Small intestine (tissue), 7 donors: ENCODE measurements at regions not wholly inside any gene's neighbourhood (a gene's known extent, or its start where the extent isn't known, plus 50 kb on each side); places are given as distances from the start of the nearest gene placed in this dataset.

Experiments used
- DNase-seq, 2 donors: peaks; one replicate each; pipeline versions ENCODE4 v3.0.0 to v3.0.0-alpha.2; 2013
- FAIRE-seq: peaks from 2 replicates; lab custom pipeline; 2012; peaks lifted over from hg19 to GRCh38; lab: Jason Lieb, UNC
- H3K27ac ChIP-seq, 3 donors: one replicate each; pipeline ENCODE4 v1.5.1; 2013; ENCODE audit warnings: low read length in 2 of 3, mild to moderate bottlenecking in 2 of 3, control low read depth in 1 of 3, inconsistent platforms in 1 of 3, low read depth in 1 of 3, moderate library complexity in 1 of 3
- H3K27me3 ChIP-seq, 3 donors: one replicate each; pipeline ENCODE4 v1.6.1; 2013; ENCODE audit warnings: low read length in 3 of 3, inconsistent platforms in 1 of 3; ENCODE audit not compliant: control insufficient read depth in 3 of 3, insufficient read depth in 3 of 3
- H3K36me3 ChIP-seq, 3 donors: one replicate each; pipeline ENCODE4 v1.6.1; 2013; ENCODE audit warnings: low read length in 3 of 3, inconsistent platforms in 1 of 3, low read depth in 1 of 3, mild to moderate bottlenecking in 1 of 3, moderate library complexity in 1 of 3; ENCODE audit not compliant: control insufficient read depth in 3 of 3, insufficient read depth in 2 of 3
- H3K4me1 ChIP-seq, 3 donors: one replicate each; pipeline ENCODE4 v1.6.1; 2013; ENCODE audit warnings: low read length in 2 of 3, inconsistent platforms in 1 of 3, low read depth in 1 of 3, mild to moderate bottlenecking in 1 of 3, moderate library complexity in 1 of 3; ENCODE audit not compliant: control insufficient read depth in 3 of 3, insufficient read depth in 2 of 3
- H3K4me3 ChIP-seq, 3 donors: one replicate each; pipeline ENCODE4 v1.5.1; 2013; ENCODE audit warnings: low read length in 3 of 3, control low read depth in 1 of 3, inconsistent platforms in 1 of 3, low read depth in 1 of 3, mild to moderate bottlenecking in 1 of 3, moderate library complexity in 1 of 3
- H3K9me3 ChIP-seq, 2 donors: one replicate each; pipeline ENCODE4 v1.6.1; 2013; ENCODE audit warnings: low read depth in 1 of 2, low read length in 1 of 2; ENCODE audit not compliant: control insufficient read depth in 2 of 2, insufficient read depth in 1 of 2
- WGBS, 3 donors: extraction: QIAGEN DNeasy Blood & Tissue Kit; methylation state at CpG; one replicate each; pipeline ENCODE4 v1.1.7; 2013; 5-methylcytosine and 5-hydroxymethylcytosine counted together
- donor health status: healthy with polysubstance abuse.
- donor health status: control.
- donor health status: control.
- donor health status: Bipolar disorder and iron deficiency.
- donor health status: healthy.

GRCh38 chrX:99383786-99384185 lies 1026.3 kb downstream of the PCDH19 start:
- DNase-seq (no peak), FAIRE-seq (no peak)
- Histone ChIP-seq H3K4me3 (no peak overlapping the region), H3K36me3 (no peaks in the 10 kb centered on the region), H3K27me3 (no peaks in the 10 kb centered on the region), H3K27ac (no peak overlapping the region), H3K9me3 (peaks cover 0 to 14% of the 10 kb centered on the region in 2 donors), H3K4me1 (no peaks in the 10 kb centered on the region)
- WGBS, 3 donors: 85 to 93% (median 87%) methylated on average over 5 of the region's 5 CpGs

GRCh38 chrX:99371976-99372595 lies 1038.0 kb downstream of the PCDH19 start:
- Histone ChIP-seq H3K4me1 (no peaks in the 10 kb centered on the region), H3K4me3 (no peak overlapping the region), H3K27me3 (no peaks in the 10 kb centered on the region), H3K9me3 (no peaks in the 10 kb centered on the region), H3K27ac (no peak overlapping the region), H3K36me3 (no peaks in the 10 kb centered on the region)
- DNase-seq (no peak), FAIRE-seq (no peak)
- WGBS, 3 donors: 91 to 96% (median 93%) methylated on average over 38 to 53 of the region's 53 CpGs

- no peaks in the 10 kb centered on the region for H3K27me3 ChIP-seq
- DNase-seq (no peak), FAIRE-seq (no peak)
- no peaks in the 10 kb centered on the region for H3K36me3 ChIP-seq
- H3K27ac ChIP-seq: no peak overlapping the region
- H3K4me3 ChIP-seq: no peak overlapping the region
- 0 to 38% (median 14%) methylated on average over 1 of the region's 1 CpG for WGBS, 3 donors
- peaks cover 0 to 7% of the 10 kb centered on the region in 2 donors for H3K9me3 ChIP-seq
- no peaks in the 10 kb centered on the region for H3K4me1 ChIP-seq
These were observed 1056.7 kb downstream of the PCDH19 start for GRCh38 chrX:99353412-99353811.

- Histone ChIP-seq H3K4me1 (no peaks in the 10 kb centered on the region), H3K4me3 (no peak overlapping the region), H3K27me3 (no peaks in the 10 kb centered on the region), H3K27ac (no peak overlapping the region), H3K36me3 (no peaks in the 10 kb centered on the region), H3K9me3 (peaks cover 0 to 12% of the 10 kb centered on the region in 2 donors)
- FAIRE-seq (no peak), DNase-seq (no peak)
- 64 to 88% (median 77%) methylated on average over 4 of the region's 4 CpGs for WGBS, 3 donors
These were observed 1061.8 kb downstream of the PCDH19 start for GRCh38 chrX:99348256-99348655.

- Histone ChIP-seq H3K27ac (no peak overlapping the region), H3K4me1 (no peaks in the 10 kb centered on the region), H3K36me3 (no peaks in the 10 kb centered on the region), H3K9me3 (no peaks in the 10 kb centered on the region), H3K4me3 (no peak overlapping the region), H3K27me3 (no peaks in the 10 kb centered on the region)
- DNase-seq (no peak), FAIRE-seq (no peak)
These were observed 1101.8 kb downstream of the PCDH19 start for GRCh38 chrX:99308302-99308701.

GRCh38 chrX:99305573-99305972 lies 1104.5 kb downstream of the PCDH19 start:
- Histone ChIP-seq H3K4me3 (no peak overlapping the region), H3K27me3 (no peaks in the 10 kb centered on the region), H3K9me3 (no peaks in the 10 kb centered on the region), H3K36me3 (no peaks in the 10 kb centered on the region), H3K27ac (no peak overlapping the region), H3K4me1 (no peaks in the 10 kb centered on the region)
- DNase-seq: no peak
- FAIRE-seq: no peak
- 58 to 71% (median 59%) methylated on average over 3 of the region's 3 CpGs for WGBS, 3 donors

- H3K4me3 ChIP-seq: no peak overlapping the region
- DNase-seq: no peak
- FAIRE-seq: no peak
- no peaks in the 10 kb centered on the region for H3K9me3 ChIP-seq
- no peaks in the 10 kb centered on the region for H3K36me3 ChIP-seq
- WGBS, 3 donors: 12 to 26% (median 16%) methylated on average over 2 of the region's 2 CpGs
- no peak overlapping the region for H3K27ac ChIP-seq
- H3K27me3 ChIP-seq: no peaks in the 10 kb centered on the region
- no peaks in the 10 kb centered on the region for H3K4me1 ChIP-seq
These were observed 1108.1 kb downstream of the PCDH19 start for GRCh38 chrX:99301990-99302389.

- Histone ChIP-seq H3K36me3 (no peaks in the 10 kb centered on the region), H3K4me3 (no peak overlapping the region), H3K27me3 (no peaks in the 10 kb centered on the region), H3K27ac (no peak overlapping the region), H3K4me1 (no peaks in the 10 kb centered on the region), H3K9me3 (no peaks in the 10 kb centered on the region)
- FAIRE-seq (no peak), DNase-seq (no peak)
- WGBS, 3 donors: 75 to 93% (median 89%) methylated on average over 8 of the region's 8 CpGs
These were observed 1138.4 kb downstream of the PCDH19 start for GRCh38 chrX:99271641-99272040.

- H3K4me3 ChIP-seq: no peak overlapping the region
- 61 to 84% (median 82%) methylated on average over 2 of the region's 2 CpGs for WGBS, 3 donors
- no peaks in the 10 kb centered on the region for H3K9me3 ChIP-seq
- DNase-seq: no peak
- H3K27ac ChIP-seq: no peak overlapping the region
- no peaks in the 10 kb centered on the region for H3K4me1 ChIP-seq
- H3K27me3 ChIP-seq: no peaks in the 10 kb centered on the region
- FAIRE-seq: no peak
- no peaks in the 10 kb centered on the region for H3K36me3 ChIP-seq
These were observed 1143.8 kb downstream of the PCDH19 start for GRCh38 chrX:99266255-99266654.
